ENCODE measurements at regions not wholly inside any gene's neighbourhood (a gene's known extent, or its start where the extent isn't known, plus 50 kb on each side); places are given as distances from the start of the nearest gene placed in this dataset.

GRCh38 chr4:177511611-177512010 lies 69.4 kb upstream of the AGA start:
- TF ChIP-seq CTCF (IDR thresholded peaks at IDR 0.05): no peak
- TF ChIP-seq POLR2A (IDR thresholded peaks at IDR 0.05): no peak

Measured in heart left ventricle (tissue), 13 donors.